NCI-H345 treated with DMSO at 0.1 percent for 48 hours (cell line): ENCODE measurements at regions not wholly inside any gene's neighbourhood (a gene's known extent, or its start where the extent isn't known, plus 50 kb on each side); places are given as distances from the start of the nearest gene placed in this dataset.
"Not testable (repeated sequence)": the region's sequence is repeated elsewhere in the genome, so short reads cannot be mapped to it uniquely, and the experiment has no call there.

ENCODE experiments used
- DNase-seq: peaks from one replicate; lab custom pipeline; 2025; ENCODE audit not compliant: unreplicated experiment; lab: John Stamatoyannopoulos, UW

- DNase-seq: no peak
Observed at GRCh38 chr2:198917926-198918720, 539.6 kb downstream of the SATB2 start.

- no peak for DNase-seq
Observed at GRCh38 chr2:198917275-198917674, 540.5 kb downstream of the SATB2 start.

- no peak for DNase-seq
Observed at GRCh38 chr2:198916548-198917080, 541.1 kb downstream of the SATB2 start.

GRCh38 chr2:198913394-198914152 lies 544.2 kb downstream of the SATB2 start:
- DNase-seq: no peak

- no peak for DNase-seq
Observed at GRCh38 chr2:198909525-198910267, 548.0 kb downstream of the SATB2 start.

GRCh38 chr2:198905881-198906612 lies 551.7 kb downstream of the SATB2 start:
- DNase-seq: no peak

- no peak for DNase-seq
Observed at GRCh38 chr2:198901894-198902293, 555.8 kb downstream of the SATB2 start.

- no peak for DNase-seq
Observed at GRCh38 chr2:198900141-198900540, 557.6 kb downstream of the SATB2 start.

- DNase-seq: no peak
Observed at GRCh38 chr2:198890490-198890889, 567.2 kb downstream of the SATB2 start.

GRCh38 chr2:198883604-198884003 lies 574.1 kb downstream of the SATB2 start:
- no peak for DNase-seq

- no peak for DNase-seq
Observed at GRCh38 chr2:198880986-198881385, 576.8 kb downstream of the SATB2 start.

GRCh38 chr2:198880421-198880820 lies 577.3 kb downstream of the SATB2 start:
- DNase-seq: no peak

GRCh38 chr2:198874472-198874858 lies 583.3 kb downstream of the SATB2 start:
- DNase-seq: no peak

GRCh38 chr2:198873503-198874471 lies 584.0 kb downstream of the SATB2 start:
- DNase-seq: no peak

GRCh38 chr2:198863655-198864054 lies 594.1 kb downstream of the SATB2 start:
- DNase-seq: no peak

GRCh38 chr2:198861080-198861479 lies 596.7 kb downstream of the SATB2 start:
- DNase-seq: no peak

- DNase-seq: no peak
Observed at GRCh38 chr2:198857246-198857645, 600.5 kb downstream of the SATB2 start.

- DNase-seq: not testable (repeated sequence)
Observed at GRCh38 chr2:198855746-198856145, 602.0 kb downstream of the SATB2 start.

GRCh38 chr2:198852248-198852647 lies 605.5 kb downstream of the SATB2 start:
- DNase-seq: no peak

- DNase-seq: no peak
Observed at GRCh38 chr2:198825534-198825933, 632.2 kb downstream of the SATB2 start.
